ENCODE measurements at regions not wholly inside any gene's neighbourhood (a gene's known extent, or its start where the extent isn't known, plus 50 kb on each side); places are given as distances from the start of the nearest gene placed in this dataset.
A peak's percentile ranks its signal among the peaks of the same experiment; 100 is the strongest.
"Not testable (repeated sequence)": the region's sequence is repeated elsewhere in the genome, so short reads cannot be mapped to it uniquely, and the experiment has no call there.

GRCh38 chr3:193905541-193906396 lies 230.2 kb upstream of the HES1 start:
- no peak for DNase-seq (ENCODE audit: low spot score)

GRCh38 chr3:193906849-193907410 lies 229.0 kb upstream of the HES1 start:
- no peak for DNase-seq (ENCODE audit: low spot score)

GRCh38 chr3:193908181-193908744 lies 227.7 kb upstream of the HES1 start:
- no peak for DNase-seq (ENCODE audit: low spot score)

- no peak for DNase-seq (ENCODE audit: low spot score)
Observed at GRCh38 chr3:193909387-193909786, 226.6 kb upstream of the HES1 start.

DNA sequence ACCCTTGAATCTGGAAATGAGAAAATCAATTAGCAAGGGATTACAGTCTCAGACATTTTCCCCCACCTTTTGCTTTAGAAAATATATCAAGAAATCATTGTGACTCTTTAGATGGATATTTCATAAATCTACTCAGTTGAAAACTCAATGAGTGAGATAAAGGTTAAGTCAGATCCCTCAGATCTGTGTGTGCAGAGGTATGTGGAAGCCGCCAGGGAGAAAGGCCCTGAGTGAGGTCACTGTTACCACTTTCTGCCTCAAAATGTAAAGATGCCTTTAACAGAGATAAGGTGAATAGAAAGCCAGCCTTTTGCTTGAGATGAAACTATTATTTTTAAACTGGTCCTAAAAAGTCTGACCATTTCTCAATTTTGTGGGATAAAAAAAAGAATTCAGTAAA lies 225.6 kb upstream of the HES1 start:
- no peak for DNase-seq (ENCODE audit: low spot score)

DNA sequence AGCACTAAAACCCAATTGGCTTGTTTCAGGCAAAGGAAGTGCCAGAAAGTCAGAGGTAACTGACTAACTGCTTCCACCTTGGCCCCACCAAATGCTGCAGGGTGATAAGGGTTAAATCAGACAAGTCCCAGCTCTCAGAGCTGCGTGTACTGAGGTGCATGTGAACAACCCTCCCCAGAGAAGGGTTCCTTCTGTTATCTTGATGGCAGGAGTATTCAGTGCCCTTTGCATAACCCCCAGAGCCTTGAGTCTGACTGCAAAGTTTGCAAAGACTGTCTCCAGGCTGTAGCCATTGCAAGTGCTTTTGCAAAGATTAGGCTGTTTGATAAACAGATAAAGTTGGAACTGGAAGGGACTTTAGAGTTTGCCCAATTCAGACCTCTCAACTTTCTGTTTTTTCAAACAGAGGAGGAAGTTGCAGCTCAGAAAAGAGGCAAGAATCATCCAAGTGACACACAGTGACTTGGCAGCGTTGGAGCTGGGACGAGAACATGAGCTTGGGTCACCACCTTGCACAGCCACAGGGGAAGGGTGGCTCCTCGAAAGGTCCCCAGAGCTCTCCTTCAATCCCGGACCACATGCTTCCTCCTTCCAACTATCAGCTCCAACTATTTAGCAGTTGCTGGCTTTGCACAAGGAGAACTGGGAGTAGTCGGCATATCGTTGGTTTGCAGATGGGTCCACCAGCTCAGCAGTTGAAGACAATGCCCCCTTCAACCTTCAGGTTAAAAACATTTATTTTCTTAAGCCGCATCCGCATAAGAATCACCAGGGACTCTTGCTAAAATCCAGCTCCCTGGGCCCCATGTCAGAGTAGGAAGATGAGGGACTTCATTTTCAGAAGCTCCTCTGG lies 224.8 kb upstream of the HES1 start:
- no peak for DNase-seq (ENCODE audit: low spot score)

- DNase-seq (ENCODE audit: low spot score), result no peak
Observed at GRCh38 chr3:193911784-193912340, 224.1 kb upstream of the HES1 start.

DNA sequence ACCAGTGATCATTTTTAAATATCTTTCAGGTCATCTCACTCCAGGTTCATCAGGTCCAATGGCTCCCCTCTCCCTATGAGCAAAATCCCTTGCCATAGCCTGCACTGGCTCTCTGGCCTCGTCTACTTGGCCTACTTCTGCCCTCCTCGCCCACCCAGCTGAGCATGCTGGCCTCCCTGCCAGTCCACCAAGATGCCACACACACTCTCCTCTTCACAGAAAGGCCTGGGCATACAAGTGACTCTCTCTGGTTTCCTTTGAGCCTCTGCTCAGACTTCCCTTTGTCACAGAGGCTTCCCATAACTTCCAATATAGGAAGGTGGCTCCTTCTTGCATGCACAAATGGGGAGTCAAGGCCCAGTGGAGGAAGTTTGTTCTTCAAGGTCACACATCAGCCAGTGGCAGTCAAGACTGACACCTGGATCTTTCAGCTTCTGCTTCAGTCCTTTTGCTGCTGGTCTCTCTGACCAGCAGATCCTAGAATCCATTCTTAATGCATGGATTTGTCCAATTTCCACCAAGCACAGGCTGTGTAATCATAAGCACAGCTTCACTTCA lies 223.2 kb upstream of the HES1 start:
- no peak for DNase-seq (ENCODE audit: low spot score)

DNA sequence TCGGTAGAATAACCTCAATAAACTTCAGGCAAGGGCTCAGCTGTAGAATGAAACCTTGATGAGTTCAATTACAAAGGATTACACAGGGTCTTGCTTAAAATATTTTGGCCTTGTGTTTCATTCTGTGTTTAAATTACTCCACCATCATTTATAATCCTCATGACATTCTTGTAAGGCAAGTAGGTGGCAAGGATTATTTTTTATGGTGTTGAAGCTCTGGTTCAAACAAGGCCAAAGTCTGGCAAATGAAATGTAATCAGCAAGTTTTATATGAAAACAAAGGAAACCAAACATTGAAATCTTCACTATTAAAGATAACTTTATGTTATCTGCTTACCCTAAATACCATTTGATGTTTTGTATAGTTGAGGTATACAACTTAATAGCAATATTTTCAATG lies 221.3 kb upstream of the HES1 start:
- DNase-seq (ENCODE audit: low spot score), result no peak

DNA sequence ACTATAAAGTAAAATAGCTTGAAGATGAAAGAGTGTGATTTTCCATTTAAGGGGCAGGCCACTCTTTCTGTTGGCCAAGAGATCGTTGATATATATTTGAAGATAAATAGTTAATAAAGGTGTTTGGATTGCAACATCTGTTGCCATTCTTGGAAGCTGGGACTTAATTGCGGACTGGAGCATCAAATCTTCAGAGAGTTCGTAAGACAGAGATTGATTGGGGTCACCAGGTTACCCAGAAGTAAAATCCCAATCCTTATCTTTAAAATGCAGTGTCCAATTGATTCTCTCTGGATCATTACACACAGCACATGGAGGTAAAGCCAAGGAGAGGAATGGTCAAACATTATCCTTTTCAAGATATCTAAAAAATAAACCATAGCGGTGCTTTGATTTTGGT lies 220.8 kb upstream of the HES1 start:
- no peak for DNase-seq (ENCODE audit: low spot score)

DNA sequence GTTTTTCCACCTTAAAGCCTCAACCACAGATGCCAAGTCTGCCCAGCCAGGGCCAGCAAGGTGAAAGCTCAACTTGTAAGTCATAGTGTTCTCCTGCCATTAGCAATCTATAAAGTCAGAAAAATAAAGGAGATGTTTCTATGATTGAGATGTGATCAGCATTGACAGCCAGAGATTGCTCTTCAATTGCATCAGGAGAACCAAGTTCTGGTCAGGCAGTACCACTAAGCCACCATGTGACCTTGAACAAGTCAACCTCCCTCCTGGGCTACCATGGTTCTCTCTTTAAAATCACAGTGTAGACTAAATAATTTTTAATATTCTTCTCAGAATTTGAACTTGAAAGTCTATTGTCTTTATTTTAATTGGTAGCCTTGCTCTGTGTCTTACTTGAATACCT lies 220.3 kb upstream of the HES1 start:
- no peak for DNase-seq (ENCODE audit: low spot score)

GRCh38 chr3:193917158-193917557 lies 218.8 kb upstream of the HES1 start:
- DNase-seq (ENCODE audit: low spot score), result no peak

DNA sequence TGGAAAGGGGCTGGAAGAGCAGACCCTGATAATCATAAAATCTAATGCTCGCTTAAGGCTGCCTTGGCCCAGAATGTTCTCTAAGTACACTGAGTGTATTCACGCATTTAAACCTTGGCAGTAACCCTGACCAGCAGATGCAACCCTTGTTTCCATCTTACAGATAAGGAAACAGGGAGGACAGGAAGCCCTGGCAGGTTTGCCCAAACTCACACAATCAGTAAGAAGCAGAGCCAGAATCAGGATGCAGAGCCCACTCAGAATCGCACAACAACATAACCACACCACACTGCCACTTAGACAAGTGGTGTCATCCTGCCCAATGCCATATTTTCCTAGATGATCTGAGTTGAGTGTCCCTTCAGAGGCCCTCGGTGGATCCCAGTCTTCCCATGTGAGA lies 214.5 kb upstream of the HES1 start:
- no peak for DNase-seq (ENCODE audit: low spot score)

GRCh38 chr3:193922034-193922774 lies 213.7 kb upstream of the HES1 start:
- no peak for DNase-seq (ENCODE audit: low spot score)

GRCh38 chr3:193923958-193924357 lies 212.0 kb upstream of the HES1 start:
- not testable (repeated sequence) for DNase-seq (ENCODE audit: low spot score)

GRCh38 chr3:193926071-193926470 lies 209.9 kb upstream of the HES1 start:
- peak; percentile 7 for DNase-seq (ENCODE audit: low spot score)

- not testable (repeated sequence) for DNase-seq (ENCODE audit: low spot score)
Observed at GRCh38 chr3:193927413-193928206, 208.3 kb upstream of the HES1 start.

DNA sequence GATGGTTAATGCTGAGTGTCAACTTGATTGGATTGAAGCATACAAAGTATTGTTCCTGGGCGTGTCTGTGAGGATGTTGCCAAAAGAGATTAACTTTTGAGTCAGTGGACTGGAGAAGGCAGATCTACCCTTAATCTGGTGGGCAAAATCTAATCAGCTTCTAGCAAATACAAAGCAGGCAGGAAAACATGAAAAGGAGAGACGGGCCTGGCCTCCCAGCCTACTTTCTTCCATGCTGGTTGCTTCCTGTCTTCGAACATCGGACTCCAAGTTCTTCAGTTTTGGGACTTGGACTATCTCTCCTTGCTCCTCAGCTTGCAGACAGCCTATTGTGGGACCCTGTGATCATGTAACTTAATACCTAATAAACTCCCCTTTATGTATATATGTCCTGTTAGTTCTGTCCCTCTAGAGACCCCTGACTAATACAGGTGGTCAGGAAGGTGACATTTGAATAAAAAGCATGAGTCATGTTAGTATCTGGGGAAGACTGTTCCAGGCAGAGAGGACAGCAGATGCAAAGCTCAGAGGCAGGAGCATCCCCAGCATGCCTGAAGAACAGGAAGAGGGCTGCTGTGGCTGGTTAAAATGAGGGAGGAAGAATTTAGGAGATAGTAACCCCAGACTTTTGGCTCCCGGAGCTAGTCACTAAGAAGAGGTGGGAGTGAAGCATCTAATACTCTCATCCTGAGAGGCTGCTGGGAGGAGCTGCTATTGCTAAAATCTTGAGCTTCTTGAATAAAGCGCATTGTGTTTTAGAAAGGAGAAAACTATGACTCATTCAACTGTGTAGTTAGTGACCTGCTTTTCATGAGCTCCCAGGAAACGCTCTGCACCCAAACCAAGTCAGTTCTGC lies 207.4 kb upstream of the HES1 start:
- no peak for DNase-seq (ENCODE audit: low spot score)

DNA sequence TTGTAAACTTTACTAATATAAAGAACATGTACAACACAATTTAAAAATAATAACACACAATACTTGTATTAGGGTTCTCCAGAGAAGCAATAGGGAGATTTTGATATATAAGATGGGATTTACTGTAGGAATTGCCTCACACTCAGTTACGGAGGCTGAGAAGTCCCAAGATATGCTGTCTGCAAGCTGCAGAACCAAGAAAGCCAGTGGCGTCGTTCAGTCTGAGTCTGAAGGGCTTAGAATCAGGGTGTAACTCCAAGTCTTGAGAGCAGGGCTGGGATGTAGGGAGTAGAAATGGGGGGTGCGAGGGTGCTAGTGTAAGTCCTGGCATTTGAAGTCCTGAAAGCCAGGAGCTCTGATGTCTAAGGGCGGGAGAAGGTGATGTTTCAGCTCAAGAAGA lies 206.6 kb upstream of the HES1 start:
- DNase-seq (ENCODE audit: low spot score), result no peak

Measured in hematopoietic multipotent progenitor cell treated with erythropoietin and hydrocortisone succinate and interleukin-3 and kit ligand, for 15 days (in vitro differentiated cells).